ENCODE measurements at regions not wholly inside any gene's neighbourhood (a gene's known extent, or its start where the extent isn't known, plus 50 kb on each side); places are given as distances from the start of the nearest gene placed in this dataset.

- no peak overlapping the region for H3K4me3 Mint-ChIP-seq
- peaks cover 0 to 9% (median 4%) of the 10 kb centered on the region in 9 donors for H3K9me3 Mint-ChIP-seq
- no peak overlapping the region for H3K27ac Mint-ChIP-seq
- no peak for ATAC-seq
- H3K36me3 Mint-ChIP-seq = no peaks in the 10 kb centered on the region
- no peak for DNase-seq
- POLR2A ChIA-PET = no interaction called here
- H3K27me3 Mint-ChIP-seq = peaks cover 0 to 16% (median 0%) of the 10 kb centered on the region in 5 donors
- no peaks in the 10 kb centered on the region for H3K4me1 Mint-ChIP-seq
These were observed 708.5 kb downstream of the SQOR start for GRCh38 chr15:46343196-46343935.

GRCh38 chr15:46344115-46344724, 709.4 kb downstream of the SQOR start:
- Mint-ChIP-seq H3K4me1 (no peaks in the 10 kb centered on the region), H3K27ac (no peak overlapping the region), H3K4me3 (no peak overlapping the region), H3K36me3 (no peaks in the 10 kb centered on the region), H3K9me3 (peaks cover 0 to 9% (median 0%) of the 10 kb centered on the region in 9 donors), H3K27me3 (peaks cover 0 to 16% (median 0%) of the 10 kb centered on the region in 5 donors)
- POLR2A ChIA-PET = no interaction called here
- DNase-seq = no peak
- no peak for ATAC-seq

- H3K36me3 Mint-ChIP-seq = no peaks in the 10 kb centered on the region
- POLR2A ChIA-PET = no interaction called here
- peaks cover 0 to 9% (median 0%) of the 10 kb centered on the region in 9 donors for H3K9me3 Mint-ChIP-seq
These were observed 710.1 kb downstream of the SQOR start for GRCh38 chr15:46344915-46345314.

GRCh38 chr15:46354443-46354842, 719.6 kb downstream of the SQOR start:
- H3K4me3 Mint-ChIP-seq = no peak overlapping the region
- no peaks in the 10 kb centered on the region for H3K4me1 Mint-ChIP-seq
- POLR2A ChIA-PET = no interaction called here
- ATAC-seq (no peak), DNase-seq (no peak)
- peaks cover 0 to 2% (median 0%) of the 10 kb centered on the region in 5 donors for H3K27me3 Mint-ChIP-seq
- no peaks in the 10 kb centered on the region for H3K36me3 Mint-ChIP-seq
- peaks cover 0 to 22% (median 2%) of the 10 kb centered on the region in 9 donors for H3K9me3 Mint-ChIP-seq
- H3K27ac Mint-ChIP-seq = no peak overlapping the region

More at GRCh38 chr15:46344915-46345314, 710.1 kb downstream of the SQOR start:
- no peak for ATAC-seq
- Mint-ChIP-seq H3K4me1 (no peaks in the 10 kb centered on the region), H3K27me3 (peaks cover 0 to 16% (median 0%) of the 10 kb centered on the region in 5 donors), H3K4me3 (no peak overlapping the region), H3K27ac (no peak overlapping the region)
- no peak for DNase-seq

- H3K27me3 Mint-ChIP-seq = peaks cover 0 to 3% (median 0%) of the 10 kb centered on the region in 5 donors
These were observed 730.7 kb downstream of the SQOR start for GRCh38 chr15:46365572-46365971.

GRCh38 chr15:46366360-46367007, 731.7 kb downstream of the SQOR start:
- Mint-ChIP-seq H3K27ac (no peak overlapping the region), H3K36me3 (peaks cover 0 to 21% (median 0%) of the 10 kb centered on the region in 3 donors), H3K4me1 (no peaks in the 10 kb centered on the region), H3K4me3 (no peak overlapping the region), H3K27me3 (peaks cover 0 to 3% (median 0%) of the 10 kb centered on the region in 5 donors), H3K9me3 (peaks cover 4 to 34% (median 13%) of the 10 kb centered on the region in 9 donors)
- ATAC-seq (no peak), DNase-seq (no peak)
- POLR2A ChIA-PET = no interaction called here

More at GRCh38 chr15:46365572-46365971, 730.7 kb downstream of the SQOR start:
- Mint-ChIP-seq H3K9me3 (peaks cover 4 to 25% (median 9%) of the 10 kb centered on the region in 9 donors), H3K36me3 (peaks cover 0 to 16% (median 0%) of the 10 kb centered on the region in 3 donors), H3K4me1 (no peaks in the 10 kb centered on the region), H3K27ac (no peak overlapping the region), H3K4me3 (no peak overlapping the region)
- POLR2A ChIA-PET = no interaction called here
- DNase-seq = no peak
- no peak for ATAC-seq

- no peaks in the 10 kb centered on the region for H3K4me1 Mint-ChIP-seq
- H3K27ac Mint-ChIP-seq = no peak overlapping the region
- H3K36me3 Mint-ChIP-seq = no peaks in the 10 kb centered on the region
- DNase-seq (no peak), ATAC-seq (no peak)
- POLR2A ChIA-PET = no interaction called here
- H3K27me3 Mint-ChIP-seq = peaks cover 0 to 5% (median under 1%) of the 10 kb centered on the region in 5 donors
- no peak overlapping the region for H3K4me3 Mint-ChIP-seq
- H3K9me3 Mint-ChIP-seq = peaks cover 0 to 10% (median 2%) of the 10 kb centered on the region in 9 donors
These were observed 749.1 kb downstream of the SQOR start for GRCh38 chr15:46383978-46384377.

- peaks cover 0 to 23% (median 15%) of the 10 kb centered on the region in 9 donors for H3K9me3 Mint-ChIP-seq
- POLR2A ChIA-PET = no interaction called here
- no peak for DNase-seq
- H3K36me3 Mint-ChIP-seq = peaks cover 0 to 8% (median 0%) of the 10 kb centered on the region in 3 donors
- no peaks in the 10 kb centered on the region for H3K4me1 Mint-ChIP-seq
- H3K27ac Mint-ChIP-seq = no peak overlapping the region
- ATAC-seq = no peak
- peaks cover 0 to 11% (median 5%) of the 10 kb centered on the region in 5 donors for H3K27me3 Mint-ChIP-seq
- no peak overlapping the region for H3K4me3 Mint-ChIP-seq
These were observed 751.5 kb downstream of the SQOR start for GRCh38 chr15:46386356-46386755.

- Mint-ChIP-seq H3K27ac (no peak overlapping the region), H3K36me3 (peaks cover 0 to 12% (median 0%) of the 10 kb centered on the region in 3 donors), H3K9me3 (peaks cover 0 to 27% (median 15%) of the 10 kb centered on the region in 9 donors), H3K4me3 (no peak overlapping the region), H3K27me3 (peaks cover 0 to 11% (median 5%) of the 10 kb centered on the region in 5 donors), H3K4me1 (no peaks in the 10 kb centered on the region)
- POLR2A ChIA-PET = no interaction called here
- ATAC-seq (no peak), DNase-seq (no peak)
These were observed 754.9 kb downstream of the SQOR start for GRCh38 chr15:46389739-46390138.

- H3K4me1 Mint-ChIP-seq = no peaks in the 10 kb centered on the region
- ATAC-seq (no peak), DNase-seq (no peak)
- H3K4me3 Mint-ChIP-seq = no peak overlapping the region
- POLR2A ChIA-PET = no interaction called here
- H3K27ac Mint-ChIP-seq = no peak overlapping the region
- H3K27me3 Mint-ChIP-seq = peaks cover 0 to 11% (median 0%) of the 10 kb centered on the region in 5 donors
- peaks cover 0 to 12% (median 0%) of the 10 kb centered on the region in 3 donors for H3K36me3 Mint-ChIP-seq
- peaks cover 7 to 27% (median 18%) of the 10 kb centered on the region in 9 donors for H3K9me3 Mint-ChIP-seq
These were observed 759.6 kb downstream of the SQOR start for GRCh38 chr15:46394463-46394862.

GRCh38 chr15:46408312-46408711, 773.5 kb downstream of the SQOR start:
- Mint-ChIP-seq H3K27me3 (no peaks in the 10 kb centered on the region), H3K27ac (no peak overlapping the region), H3K4me1 (no peaks in the 10 kb centered on the region), H3K36me3 (no peaks in the 10 kb centered on the region), H3K9me3 (peaks cover 0 to 8% (median 0%) of the 10 kb centered on the region in 9 donors), H3K4me3 (no peak overlapping the region)
- ATAC-seq (no peak), DNase-seq (no peak)
- POLR2A ChIA-PET = no interaction called here

GRCh38 chr15:46409841-46410301, 775.0 kb downstream of the SQOR start:
- ATAC-seq (no peak), DNase-seq (no peak)
- H3K9me3 Mint-ChIP-seq = peaks cover 0 to 10% (median 0%) of the 10 kb centered on the region in 9 donors
- POLR2A ChIA-PET = no interaction called here
- no peaks in the 10 kb centered on the region for H3K4me1 Mint-ChIP-seq
- no peaks in the 10 kb centered on the region for H3K27me3 Mint-ChIP-seq
- H3K36me3 Mint-ChIP-seq = no peaks in the 10 kb centered on the region
- no peak overlapping the region for H3K4me3 Mint-ChIP-seq
- H3K27ac Mint-ChIP-seq = no peak overlapping the region

GRCh38 chr15:46410705-46411104, 775.9 kb downstream of the SQOR start:
- POLR2A ChIA-PET = no interaction called here
- Mint-ChIP-seq H3K4me3 (no peak overlapping the region), H3K27ac (no peak overlapping the region), H3K9me3 (peaks cover 0 to 10% (median 0%) of the 10 kb centered on the region in 9 donors), H3K36me3 (no peaks in the 10 kb centered on the region), H3K4me1 (no peaks in the 10 kb centered on the region), H3K27me3 (no peaks in the 10 kb centered on the region)
- ATAC-seq = no peak
- no peak for DNase-seq

Data from naive thymus-derived CD8-positive, alpha-beta T cell (primary cell).